ENCODE measurements at regions not wholly inside any gene's neighbourhood (a gene's known extent, or its start where the extent isn't known, plus 50 kb on each side); places are given as distances from the start of the nearest gene placed in this dataset.
"Not testable (repeated sequence)": the region's sequence is repeated elsewhere in the genome, so short reads cannot be mapped to it uniquely, and the experiment has no call there.

DNA sequence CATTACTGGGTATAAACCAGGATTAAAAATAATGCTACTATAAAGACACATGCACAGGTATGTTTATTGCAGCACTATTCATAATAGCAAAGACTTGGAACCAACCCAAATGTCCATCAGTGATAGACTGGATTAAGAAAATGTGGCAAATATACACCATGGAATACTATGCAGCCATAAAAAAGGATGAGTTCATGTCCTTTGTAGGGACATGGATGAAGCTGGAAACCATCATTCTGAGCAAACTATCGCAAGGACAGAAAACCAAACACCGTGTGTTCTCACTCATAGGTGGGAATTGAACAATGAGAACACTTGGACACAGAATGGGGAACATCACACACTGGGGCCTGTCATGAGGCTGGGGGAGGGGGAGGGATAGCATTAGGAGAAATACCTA, 233.4 kb upstream of the PRSS16 start:
- not testable (repeated sequence) for H3K4me3 ChIP-seq (ENCODE audit: low read length); H3K9ac ChIP-seq (ENCODE audit: low read depth, low read length); H3K36me3 ChIP-seq (ENCODE audit: insufficient read depth, low read depth, low read length); H3K27ac ChIP-seq (ENCODE audit: low read length); H3K4me1 ChIP-seq (ENCODE audit: insufficient read depth, low read length); H3K27me3 ChIP-seq (ENCODE audit: insufficient read depth, low read length); H3K9me3 ChIP-seq (ENCODE audit: insufficient read depth, low read depth, low read length)

DNA sequence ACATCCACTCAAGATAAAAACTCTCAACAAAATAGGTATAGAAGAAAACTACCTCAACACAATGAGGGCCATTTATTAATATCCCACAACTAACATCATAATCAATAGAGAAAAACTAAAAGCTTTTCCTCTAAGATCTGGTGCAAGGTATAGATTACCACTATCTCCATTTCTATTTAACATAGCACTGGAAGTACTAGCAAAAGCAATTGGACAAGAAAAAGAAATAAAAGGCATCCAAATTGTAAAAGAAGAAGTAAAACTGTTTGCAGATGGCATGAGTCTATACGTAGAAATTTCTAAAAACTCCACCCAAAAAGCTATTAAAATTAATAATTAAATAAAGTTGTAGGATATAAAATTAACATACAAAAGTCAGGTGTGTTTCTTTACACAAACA, 230.8 kb upstream of the PRSS16 start:
- Histone ChIP-seq H3K4me1 (ENCODE audit: insufficient read depth, low read length) (no peaks in the 10 kb centered on the region; the same call in 1 of the 2 replicates), H3K27ac (ENCODE audit: low read length) (no peak overlapping the region), H3K4me3 (ENCODE audit: low read length) (no peak overlapping the region), H3K36me3 (ENCODE audit: insufficient read depth, low read depth, low read length) (no peaks in the 10 kb centered on the region), H3K9ac (ENCODE audit: low read depth, low read length) (no peak overlapping the region), H3K27me3 (ENCODE audit: insufficient read depth, low read length) (no peaks in the 10 kb centered on the region), H3K9me3 (ENCODE audit: insufficient read depth, low read depth, low read length) (peaks cover 6% of the 10 kb centered on the region; the same call in 1 of the 2 replicates)

DNA sequence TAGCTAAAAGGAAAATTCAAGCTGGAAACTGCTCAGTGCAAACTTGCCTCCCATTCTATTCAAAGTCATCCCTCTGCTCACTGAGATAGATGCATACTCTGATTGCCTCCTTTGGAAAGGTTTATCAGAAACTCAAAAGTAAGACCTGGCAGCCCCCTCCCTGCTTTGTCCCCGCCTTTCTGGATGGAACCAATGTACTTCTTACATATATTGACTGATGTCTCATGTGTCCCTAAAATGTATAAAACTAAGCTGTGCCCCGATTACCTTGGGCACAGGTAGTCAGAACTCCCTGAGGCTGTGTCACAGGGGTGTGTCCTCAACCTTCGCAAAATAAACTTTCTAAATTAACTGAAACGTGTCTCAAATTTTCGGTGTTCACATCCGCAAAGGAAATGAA, 229.1 kb upstream of the PRSS16 start:
- not testable (repeated sequence) for H3K27me3 ChIP-seq (ENCODE audit: insufficient read depth, low read length); H3K4me1 ChIP-seq (ENCODE audit: insufficient read depth, low read length); H3K36me3 ChIP-seq (ENCODE audit: insufficient read depth, low read depth, low read length); H3K9me3 ChIP-seq (ENCODE audit: insufficient read depth, low read depth, low read length); H3K27ac ChIP-seq (ENCODE audit: low read length)
- H3K4me3 ChIP-seq (ENCODE audit: low read length) = peak overlapping the region; percentile 86
- peak overlapping the region; percentile 86; the same call in 1 of the 2 replicates for H3K9ac ChIP-seq (ENCODE audit: low read depth, low read length)

DNA sequence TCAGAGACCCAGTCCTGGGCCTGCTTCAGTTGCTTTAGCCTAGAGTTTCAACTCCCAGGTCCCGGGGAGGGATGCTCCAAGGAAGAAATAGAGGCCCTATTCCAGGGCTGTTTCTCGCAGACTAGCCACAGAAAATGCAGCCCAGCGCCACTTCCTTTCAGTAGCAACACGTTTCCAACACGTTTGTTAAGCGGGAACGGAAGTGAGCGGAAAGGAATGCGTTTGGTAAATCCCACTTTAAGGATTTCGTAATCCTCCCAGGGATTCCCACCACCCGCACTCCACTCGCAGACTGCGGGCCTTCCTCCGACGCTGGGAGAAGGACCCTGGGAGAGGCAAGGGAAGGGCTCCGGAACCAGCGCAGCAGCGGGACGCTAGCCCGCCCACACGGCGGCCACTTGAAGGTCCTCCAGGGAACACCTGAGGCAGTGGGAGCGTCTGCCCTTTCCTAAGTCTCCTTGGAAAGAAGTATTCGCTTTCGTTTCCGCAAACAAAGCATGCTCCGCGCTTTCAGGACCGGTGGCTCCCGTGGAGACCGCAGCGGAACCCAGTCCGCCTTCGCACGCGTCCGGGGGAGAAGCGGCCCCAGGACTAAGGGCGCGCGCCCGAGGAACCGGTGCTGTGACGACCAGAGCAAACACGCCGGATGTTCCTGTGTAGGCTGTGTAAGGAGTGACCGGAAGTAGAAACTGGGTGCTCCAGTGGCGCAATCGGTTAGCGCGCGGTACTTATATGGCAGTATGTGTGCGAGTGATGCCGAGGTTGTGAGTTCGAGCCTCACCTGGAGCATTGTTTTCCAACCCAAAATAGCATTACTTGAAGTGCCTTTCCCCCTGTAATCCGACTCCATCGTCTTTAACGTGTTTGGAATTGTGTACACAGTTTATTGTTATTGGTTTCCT, 227.6 kb upstream of the PRSS16 start:
- Histone ChIP-seq H3K27me3 (ENCODE audit: insufficient read depth, low read length) (no peaks in the 10 kb centered on the region), H3K9ac (ENCODE audit: low read depth, low read length) (peak overlapping the region; percentile 86), H3K27ac (ENCODE audit: low read length) (peak overlapping the region; percentile 37), H3K4me1 (ENCODE audit: insufficient read depth, low read length) (no peaks in the 10 kb centered on the region; the same call in 1 of the 2 replicates), H3K36me3 (ENCODE audit: insufficient read depth, low read depth, low read length) (no peaks in the 10 kb centered on the region), H3K9me3 (ENCODE audit: insufficient read depth, low read depth, low read length) (peaks cover 6% of the 10 kb centered on the region; the same call in 1 of the 2 replicates), H3K4me3 (ENCODE audit: low read length) (peak overlapping the region; percentile 86)

DNA sequence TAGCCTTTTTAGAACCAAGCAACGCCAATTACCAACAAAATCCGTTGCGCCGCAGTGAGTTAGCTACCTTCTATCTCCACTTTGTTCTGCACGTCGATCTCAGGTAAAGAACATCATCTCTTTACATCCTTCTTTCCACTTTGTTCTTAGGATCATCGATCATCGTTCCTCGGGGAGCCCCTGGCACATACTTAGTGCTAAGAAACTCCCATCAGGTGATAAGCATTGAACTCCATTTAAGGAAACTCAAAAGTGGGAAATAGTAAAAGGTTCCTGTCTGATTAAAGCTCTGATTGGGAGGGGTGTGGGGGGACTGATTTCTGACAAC, 227.0 kb upstream of the PRSS16 start:
- Histone ChIP-seq H3K4me3 (ENCODE audit: low read length) (peak overlapping the region; percentile 86), H3K27me3 (ENCODE audit: insufficient read depth, low read length) (no peaks in the 10 kb centered on the region), H3K4me1 (ENCODE audit: insufficient read depth, low read length) (no peaks in the 10 kb centered on the region; the same call in 1 of the 2 replicates), H3K9ac (ENCODE audit: low read depth, low read length) (peak overlapping the region; percentile 86; the same call in 1 of the 2 replicates), H3K27ac (ENCODE audit: low read length) (no peak overlapping the region), H3K36me3 (ENCODE audit: insufficient read depth, low read depth, low read length) (no peaks in the 10 kb centered on the region), H3K9me3 (ENCODE audit: insufficient read depth, low read depth, low read length) (peaks cover 6% of the 10 kb centered on the region; the same call in 1 of the 2 replicates)

DNA sequence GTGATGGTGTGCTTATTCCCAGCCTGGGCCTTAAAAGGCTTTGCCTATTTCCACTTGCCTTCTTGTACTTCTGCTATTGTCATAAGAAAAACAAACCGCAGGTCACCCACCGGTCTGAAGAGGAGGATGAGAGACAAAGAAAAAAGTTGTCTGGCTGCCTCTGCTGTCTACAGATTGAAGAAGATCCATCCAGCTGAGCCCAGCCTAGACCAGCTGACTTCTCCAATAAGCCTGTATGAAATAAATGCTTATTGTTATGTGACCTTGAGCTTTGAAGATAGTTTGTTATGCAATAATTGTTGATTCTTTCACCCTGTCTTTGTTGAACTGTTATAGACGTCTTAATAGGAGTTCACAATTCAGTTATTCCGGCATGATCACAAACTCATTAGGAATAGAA, 223.8 kb upstream of the PRSS16 start:
- Histone ChIP-seq H3K36me3 (ENCODE audit: insufficient read depth, low read depth, low read length) (no peaks in the 10 kb centered on the region), H3K9ac (ENCODE audit: low read depth, low read length) (no peak overlapping the region)

DNA sequence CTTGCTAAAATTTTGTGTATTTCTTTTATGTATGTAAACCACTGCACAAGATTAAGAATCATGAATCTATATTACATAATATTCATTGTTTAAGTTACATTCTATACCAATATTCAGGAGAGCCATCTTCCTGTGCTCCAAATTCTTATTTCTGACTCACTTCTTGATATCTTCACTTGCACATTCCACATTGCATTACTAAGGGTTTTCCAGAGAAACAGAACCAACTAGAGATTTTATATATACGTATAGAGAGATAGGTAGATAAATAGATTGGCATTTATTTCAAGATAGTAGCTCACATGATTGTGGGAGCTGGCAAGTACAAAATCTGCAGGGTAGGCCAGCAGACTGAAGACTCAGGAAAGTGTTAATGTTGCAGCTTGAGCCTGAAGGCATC, 222.2 kb upstream of the PRSS16 start:
- no peaks in the 10 kb centered on the region for H3K36me3 ChIP-seq (ENCODE audit: insufficient read depth, low read depth, low read length)
- no peak overlapping the region for H3K9ac ChIP-seq (ENCODE audit: low read depth, low read length)
- no peaks in the 10 kb centered on the region for H3K27me3 ChIP-seq (ENCODE audit: insufficient read depth, low read length)
- H3K4me1 ChIP-seq (ENCODE audit: insufficient read depth, low read length) = no peaks in the 10 kb centered on the region
- no peak overlapping the region for H3K4me3 ChIP-seq (ENCODE audit: low read length)
- H3K9me3 ChIP-seq (ENCODE audit: insufficient read depth, low read depth, low read length) = no peaks in the 10 kb centered on the region
- H3K27ac ChIP-seq (ENCODE audit: low read length) = no peak overlapping the region

More for the DNA sequence above, 223.8 kb upstream of the PRSS16 start:
- Histone ChIP-seq H3K4me3 (ENCODE audit: low read length) (no peak overlapping the region), H3K4me1 (ENCODE audit: insufficient read depth, low read length) (no peaks in the 10 kb centered on the region; the same call in 1 of the 2 replicates), H3K27ac (ENCODE audit: low read length) (no peak overlapping the region), H3K9me3 (ENCODE audit: insufficient read depth, low read depth, low read length) (no peaks in the 10 kb centered on the region), H3K27me3 (ENCODE audit: insufficient read depth, low read length) (no peaks in the 10 kb centered on the region)

DNA sequence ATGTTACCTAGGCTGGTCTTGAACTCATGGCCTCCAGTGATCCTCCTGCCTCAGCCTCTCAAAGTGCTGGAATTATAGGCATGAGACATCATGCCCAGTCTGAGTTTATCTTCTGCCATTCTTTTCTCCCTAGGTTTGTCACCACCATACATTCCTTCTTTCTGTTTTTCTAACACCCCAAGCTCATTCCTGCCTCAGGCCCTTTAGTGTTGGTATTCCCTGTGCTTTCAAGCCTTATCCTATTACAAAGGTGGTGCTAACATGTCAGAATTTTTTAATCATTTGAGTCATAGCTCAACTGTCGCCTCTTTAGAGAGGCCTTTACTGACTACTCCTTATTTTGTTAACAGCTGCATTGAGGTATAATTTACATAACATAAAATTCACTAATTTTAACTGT, 221.1 kb upstream of the PRSS16 start:
- Histone ChIP-seq H3K4me3 (ENCODE audit: low read length) (no peak overlapping the region), H3K9me3 (ENCODE audit: insufficient read depth, low read depth, low read length) (no peaks in the 10 kb centered on the region), H3K27ac (ENCODE audit: low read length) (no peak overlapping the region), H3K4me1 (ENCODE audit: insufficient read depth, low read length) (no peaks in the 10 kb centered on the region), H3K36me3 (ENCODE audit: insufficient read depth, low read depth, low read length) (no peaks in the 10 kb centered on the region), H3K27me3 (ENCODE audit: insufficient read depth, low read length) (no peaks in the 10 kb centered on the region), H3K9ac (ENCODE audit: low read depth, low read length) (no peak overlapping the region)

DNA sequence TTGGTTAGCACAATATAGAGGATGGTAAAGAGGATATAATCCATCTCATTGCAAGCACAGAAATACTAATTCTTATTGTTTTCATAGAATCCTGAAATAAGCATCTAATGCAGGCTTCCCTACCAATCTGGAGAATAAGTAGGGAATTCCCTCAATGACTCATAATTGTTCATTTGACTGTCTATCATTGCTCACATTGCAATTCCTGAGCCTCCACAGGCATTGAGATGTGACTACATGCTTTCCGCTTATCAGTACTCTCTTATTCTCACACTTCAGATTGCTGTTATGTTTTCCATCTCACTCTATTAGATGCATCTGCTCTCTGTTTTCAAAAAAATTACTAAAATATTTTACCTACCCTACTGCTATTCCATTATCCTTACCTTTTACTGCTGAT, 216.2 kb upstream of the PRSS16 start:
- Histone ChIP-seq H3K9me3 (ENCODE audit: insufficient read depth, low read depth, low read length) (no peaks in the 10 kb centered on the region), H3K4me3 (ENCODE audit: low read length) (no peak overlapping the region), H3K36me3 (ENCODE audit: insufficient read depth, low read depth, low read length) (no peaks in the 10 kb centered on the region), H3K9ac (ENCODE audit: low read depth, low read length) (no peak overlapping the region), H3K27ac (ENCODE audit: low read length) (no peak overlapping the region), H3K4me1 (ENCODE audit: insufficient read depth, low read length) (no peaks in the 10 kb centered on the region), H3K27me3 (ENCODE audit: insufficient read depth, low read length) (no peaks in the 10 kb centered on the region)

DNA sequence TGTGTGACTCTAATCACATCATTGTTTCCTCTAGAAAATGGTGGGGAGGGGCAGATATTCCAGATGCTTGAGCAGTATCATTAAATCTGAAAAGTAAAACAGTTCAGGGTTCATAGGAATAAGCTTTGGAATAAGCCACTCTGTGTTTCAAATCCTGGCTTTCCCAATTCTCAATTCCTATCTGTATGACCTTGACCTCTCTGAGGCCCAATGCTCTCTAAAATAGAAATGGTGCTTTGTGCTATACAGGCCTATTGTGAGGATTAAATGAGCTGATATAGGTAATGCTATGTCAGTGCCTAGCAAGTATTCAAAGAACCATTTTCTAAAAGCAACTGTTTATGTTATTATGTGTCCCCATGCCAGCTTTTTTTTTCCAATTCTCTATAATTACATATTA, 209.0 kb upstream of the PRSS16 start:
- Histone ChIP-seq H3K9ac (ENCODE audit: low read depth, low read length) (no peak overlapping the region), H3K27me3 (ENCODE audit: insufficient read depth, low read length) (no peaks in the 10 kb centered on the region), H3K36me3 (ENCODE audit: insufficient read depth, low read depth, low read length) (no peaks in the 10 kb centered on the region), H3K9me3 (ENCODE audit: insufficient read depth, low read depth, low read length) (no peaks in the 10 kb centered on the region), H3K4me1 (ENCODE audit: insufficient read depth, low read length) (no peaks in the 10 kb centered on the region), H3K27ac (ENCODE audit: low read length) (no peak overlapping the region), H3K4me3 (ENCODE audit: low read length) (no peak overlapping the region)

DNA sequence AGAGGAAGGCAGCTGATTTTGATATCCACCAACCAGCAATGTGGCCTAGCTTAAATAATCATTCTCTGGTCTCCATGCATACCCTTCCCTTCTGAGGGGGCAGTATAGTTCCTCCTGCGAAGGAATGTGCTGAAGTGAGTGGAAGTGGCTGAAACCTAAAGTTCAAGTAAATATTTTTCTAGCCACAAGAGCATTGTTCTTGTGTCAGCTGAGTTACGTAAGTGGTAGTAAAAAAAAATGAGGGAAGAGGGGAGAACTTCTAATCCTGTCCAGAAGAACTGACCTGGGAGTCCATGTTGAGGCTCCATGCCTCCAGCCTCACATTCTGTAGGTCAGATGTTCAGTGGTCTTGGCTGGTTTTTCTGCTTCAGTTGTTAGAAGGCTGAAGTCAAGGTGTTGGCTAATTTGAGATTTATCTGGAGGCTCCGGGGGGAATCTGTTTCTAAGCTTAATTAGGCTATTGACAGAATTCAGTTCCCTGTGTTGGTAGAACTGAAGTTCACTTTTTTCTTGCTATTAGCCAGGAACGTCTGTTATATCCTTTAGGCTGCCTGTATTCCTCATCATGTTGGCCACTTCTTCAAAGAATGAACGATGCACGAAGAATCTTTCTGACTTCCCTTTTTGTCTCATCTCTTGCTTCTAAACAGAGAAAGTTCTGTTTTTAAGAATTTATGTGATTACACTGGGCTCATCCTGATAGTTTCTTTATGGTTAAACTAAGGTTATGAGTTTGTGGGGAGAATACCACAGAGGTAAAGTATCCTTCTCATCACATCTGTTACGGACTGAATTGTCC, 207.1 kb upstream of the PRSS16 start:
- Histone ChIP-seq H3K36me3 (ENCODE audit: insufficient read depth, low read depth, low read length) (no peaks in the 10 kb centered on the region), H3K4me3 (ENCODE audit: low read length) (no peak overlapping the region), H3K4me1 (ENCODE audit: insufficient read depth, low read length) (no peaks in the 10 kb centered on the region), H3K27me3 (ENCODE audit: insufficient read depth, low read length) (no peaks in the 10 kb centered on the region), H3K27ac (ENCODE audit: low read length) (no peak overlapping the region), H3K9ac (ENCODE audit: low read depth, low read length) (no peak overlapping the region), H3K9me3 (ENCODE audit: insufficient read depth, low read depth, low read length) (no peaks in the 10 kb centered on the region)

DNA sequence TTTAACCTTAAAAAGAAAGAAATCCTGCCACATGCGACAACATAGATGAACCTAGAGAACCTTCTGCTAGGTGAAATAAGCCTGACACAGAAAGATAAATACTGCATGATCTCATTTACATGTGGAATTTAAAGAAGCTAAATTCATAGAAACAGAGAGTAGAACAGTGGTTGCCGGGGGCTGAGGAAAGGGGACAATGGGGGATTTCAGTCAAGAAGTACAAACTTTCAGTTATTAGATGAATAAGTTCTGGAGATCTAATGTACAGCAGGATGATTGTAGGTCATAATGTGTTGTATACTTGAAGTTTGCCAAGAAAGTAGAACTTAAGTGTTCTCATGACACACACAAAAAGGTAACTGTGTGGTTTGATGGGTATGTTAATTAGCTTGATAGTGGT, 204.3 kb upstream of the PRSS16 start:
- no peak overlapping the region for H3K4me3 ChIP-seq (ENCODE audit: low read length)
- no peak overlapping the region for H3K9ac ChIP-seq (ENCODE audit: low read depth, low read length)
- H3K27me3 ChIP-seq (ENCODE audit: insufficient read depth, low read length) = no peaks in the 10 kb centered on the region

More for the DNA sequence above, 204.3 kb upstream of the PRSS16 start:
- no peaks in the 10 kb centered on the region for H3K36me3 ChIP-seq (ENCODE audit: insufficient read depth, low read depth, low read length)
- no peaks in the 10 kb centered on the region for H3K9me3 ChIP-seq (ENCODE audit: insufficient read depth, low read depth, low read length)
- H3K4me1 ChIP-seq (ENCODE audit: insufficient read depth, low read length) = no peaks in the 10 kb centered on the region
- no peak overlapping the region for H3K27ac ChIP-seq (ENCODE audit: low read length)
